ENCODE measurements at regions not wholly inside any gene's neighbourhood (a gene's known extent, or its start where the extent isn't known, plus 50 kb on each side); places are given as distances from the start of the nearest gene placed in this dataset.
A peak's percentile ranks its signal among the peaks of the same experiment; 100 is the strongest.

GRCh38 chr6:113039005-113039404 lies 691.9 kb downstream of the RFPL4B start (continued):
- TF ChIP-seq RAD21 (conservative IDR thresholded peaks at IDR 0.05 in 1 of 2, IDR thresholded peaks at IDR 0.05 in 1 of 2) (no peak), CHD4 (IDR thresholded peaks at IDR 0.05; ENCODE audit: borderline replicate concordance) (no peak), JUN (IDR thresholded peaks at IDR 0.05) (no peak), EP300 (IDR thresholded peaks at IDR 0.05) (no peak), HOXA7 (CRISPR knock-in tag; IDR thresholded peaks at IDR 0.05) (no peak), POLR2A (IDR thresholded peaks at IDR 0.05; ENCODE audit: low read length) (no peak), CHD2 (IDR thresholded peaks at IDR 0.05; ENCODE audit: low read length, partially characterized antibody) (no peak)

GRCh38 chr6:113047148-113047547 lies 700.0 kb downstream of the RFPL4B start:
- CTCF ChIA-PET, result interaction anchor here (1.1 kb wide), 1 partner anchor 33 kb away, joined by 3 read pairs; no protein-coding TSS in a partner anchor
- FAIRE-seq (no peak), ATAC-seq (no peak; a peak in 1 of 6 replicates)

GRCh38 chr6:113047932-113048331 lies 700.8 kb downstream of the RFPL4B start:
- POLR2A ChIA-PET, result no interaction called here

More at GRCh38 chr6:113047148-113047547, 700.0 kb downstream of the RFPL4B start:
- TF ChIP-seq KDM1A (IDR thresholded peaks at IDR 0.05; ENCODE audit: low read depth), result no peak
- no peak for TF ChIP-seq FOSL2 (IDR thresholded peaks at IDR 0.05)
- peak; percentile 59 for TF ChIP-seq FOSL2 (CRISPR knock-in tag; IDR thresholded peaks at IDR 0.05)
- TF ChIP-seq HMGXB4 (CRISPR knock-in tag; IDR thresholded peaks at IDR 0.05; ENCODE audit: borderline replicate concordance), result no peak
- TF ChIP-seq POLR2AphosphoS2 (conservative IDR thresholded peaks at IDR 0.05; ENCODE audit: low read length), result no peak
- TF ChIP-seq RFX5 (IDR thresholded peaks at IDR 0.05), result no peak
- peak in 1 of 2 experiments; percentile 17; a peak in 1 of 4 replicates for TF ChIP-seq CEBPB (IDR thresholded peaks at IDR 0.05)
- no peak for TF ChIP-seq CHD2 (IDR thresholded peaks at IDR 0.05; ENCODE audit: low read length, partially characterized antibody)
- TF ChIP-seq PHF8 (IDR thresholded peaks at IDR 0.05; ENCODE audit: borderline replicate concordance, low read depth), result no peak
- no peak for TF ChIP-seq SMC3 (IDR thresholded peaks at IDR 0.05)
- no peak for TF ChIP-seq CHD4 (IDR thresholded peaks at IDR 0.05; ENCODE audit: borderline replicate concordance)
- TF ChIP-seq FOXS1 (CRISPR knock-in tag; IDR thresholded peaks at IDR 0.05), result peak; percentile 65; the same call in 1 of the 2 replicates
- TF ChIP-seq RAD21 (conservative IDR thresholded peaks at IDR 0.05 in 1 of 2, IDR thresholded peaks at IDR 0.05 in 1 of 2), result no peak
- no peak for TF ChIP-seq MYC (IDR thresholded peaks at IDR 0.05; ENCODE audit: borderline replicate concordance, low read length)
- TF ChIP-seq BCL3 (IDR thresholded peaks at IDR 0.05), result no peak
- TF ChIP-seq NR3C1 (IDR thresholded peaks at IDR 0.05), result no peak
- no peak for TF ChIP-seq EP300 (IDR thresholded peaks at IDR 0.05)
- TF ChIP-seq ZC3H11A (IDR thresholded peaks at IDR 0.05), result no peak
- TF ChIP-seq GATA3 (IDR thresholded peaks at IDR 0.05; ENCODE audit: borderline replicate concordance), result peak; percentile 64; the same call in 1 of the 2 replicates
- no peak for TF ChIP-seq KDM5A (IDR thresholded peaks at IDR 0.05)
- Histone ChIP-seq H3K27ac (no peak overlapping the region), H3K9me3 (no peaks in the 10 kb centered on the region), H3K4me2 (no peak overlapping the region), H3K4me3 (no peak overlapping the region), H3K4me1 (peaks cover 6% of the 10 kb centered on the region; the same call in 1 of the 3 replicates)
- POLR2A ChIA-PET, result no interaction called here
- WGBS (ENCODE audit: missing lambda C conversion rate), result 0% methylated on average over 1 of the region's 1 CpG
- peak in 1 of 2 experiments; percentile 34 for DNase-seq (ENCODE audit: low read depth in 1 of 2, low spot score in 1 of 2)

More at GRCh38 chr6:113047932-113048331, 700.8 kb downstream of the RFPL4B start:
- FAIRE-seq (no peak), DNase-seq (ENCODE audit: low read depth in 1 of 2, low spot score in 1 of 2) (no peak), ATAC-seq (no peak)
- H3K27ac ChIP-seq, result no peak overlapping the region
- no peak overlapping the region for H3K4me2 ChIP-seq
- CTCF ChIA-PET, result interaction anchor here (0.9 to 1.1 kb wide), 3 partner anchors 23 to 119 kb away, joined by 3 read pairs; no protein-coding TSS in a partner anchor
- TF ChIP-seq RAD21 (conservative IDR thresholded peaks at IDR 0.05 in 1 of 2, IDR thresholded peaks at IDR 0.05 in 1 of 2) (no peak), MAZ (IDR thresholded peaks at IDR 0.05; ENCODE audit: borderline replicate concordance, low read depth, low read length) (no peak), CHD2 (IDR thresholded peaks at IDR 0.05; ENCODE audit: low read length, partially characterized antibody) (no peak), KDM1A (IDR thresholded peaks at IDR 0.05; ENCODE audit: low read depth) (no peak)
- no peaks in the 10 kb centered on the region for H3K9me3 ChIP-seq
- peaks cover 6% of the 10 kb centered on the region; the same call in 1 of the 3 replicates for H3K4me1 ChIP-seq
- 70% methylated on average over 2 of the region's 2 CpGs for WGBS (ENCODE audit: missing lambda C conversion rate)
- no peak overlapping the region for H3K4me3 ChIP-seq

Data from A549 (cell line).